ENCODE measurements at regions not wholly inside any gene's neighbourhood (a gene's known extent, or its start where the extent isn't known, plus 50 kb on each side); places are given as distances from the start of the nearest gene placed in this dataset.

GRCh38 chr10:60564475-60564874 is 174.8 kb upstream of the ANK3 start:
- H3K4me3 Mint-ChIP-seq (ENCODE audit: unreplicated experiment): no peak overlapping the region
- no peaks in the 10 kb centered on the region for H3K4me1 Mint-ChIP-seq (ENCODE audit: low read depth, unreplicated experiment)
- peaks cover 13% of the 10 kb centered on the region for H3K36me3 Mint-ChIP-seq (ENCODE audit: unreplicated experiment)
- no peak for TF ChIP-seq CTCF (IDR thresholded peaks at IDR 0.05; ENCODE audit: partially characterized antibody, unreplicated experiment)
- peaks cover 6% of the 10 kb centered on the region for H3K9me3 Mint-ChIP-seq (ENCODE audit: unreplicated experiment)
- no peak overlapping the region for H3K27ac Mint-ChIP-seq (ENCODE audit: unreplicated experiment)
- H3K27me3 Mint-ChIP-seq (ENCODE audit: unreplicated experiment): no peaks in the 10 kb centered on the region
- no peak for DNase-seq

- H3K4me1 Mint-ChIP-seq (ENCODE audit: low read depth, unreplicated experiment): no peaks in the 10 kb centered on the region
- H3K27me3 Mint-ChIP-seq (ENCODE audit: unreplicated experiment): no peaks in the 10 kb centered on the region
- H3K4me3 Mint-ChIP-seq (ENCODE audit: unreplicated experiment): no peak overlapping the region
- DNase-seq: no peak
- no peaks in the 10 kb centered on the region for H3K36me3 Mint-ChIP-seq (ENCODE audit: unreplicated experiment)
- H3K9me3 Mint-ChIP-seq (ENCODE audit: unreplicated experiment): no peaks in the 10 kb centered on the region
- no peak overlapping the region for H3K27ac Mint-ChIP-seq (ENCODE audit: unreplicated experiment)
- TF ChIP-seq CTCF (IDR thresholded peaks at IDR 0.05; ENCODE audit: partially characterized antibody, unreplicated experiment): no peak
Measured at GRCh38 chr10:60560451-60560850, 170.8 kb upstream of the ANK3 start.

DNA sequence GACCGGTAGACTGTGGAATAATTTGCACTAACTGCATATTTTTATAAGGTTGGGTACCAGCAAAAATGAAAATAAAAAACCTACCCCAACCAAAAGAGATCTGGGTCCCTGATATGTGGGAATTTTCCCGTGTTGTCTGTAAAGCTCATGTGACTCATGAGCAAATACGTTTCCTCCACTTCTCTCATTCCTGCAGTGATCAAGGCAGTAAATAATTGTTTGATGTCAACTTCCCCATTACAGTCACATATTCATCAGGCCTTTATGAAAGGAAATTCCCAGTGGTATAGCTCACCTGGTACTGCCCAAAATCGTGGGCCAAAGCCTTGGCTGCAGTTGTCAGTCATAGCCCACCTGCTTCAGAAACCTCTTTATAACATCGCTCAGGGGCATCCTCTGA is 166.0 kb upstream of the ANK3 start:
- no peaks in the 10 kb centered on the region for H3K27me3 Mint-ChIP-seq (ENCODE audit: unreplicated experiment)
- no peak overlapping the region for H3K4me3 Mint-ChIP-seq (ENCODE audit: unreplicated experiment)
- no peak overlapping the region for H3K27ac Mint-ChIP-seq (ENCODE audit: unreplicated experiment)
- DNase-seq: no peak
- no peak for TF ChIP-seq CTCF (IDR thresholded peaks at IDR 0.05; ENCODE audit: partially characterized antibody, unreplicated experiment)
- H3K9me3 Mint-ChIP-seq (ENCODE audit: unreplicated experiment): no peaks in the 10 kb centered on the region
- H3K36me3 Mint-ChIP-seq (ENCODE audit: unreplicated experiment): no peaks in the 10 kb centered on the region
- no peaks in the 10 kb centered on the region for H3K4me1 Mint-ChIP-seq (ENCODE audit: low read depth, unreplicated experiment)

- no peak for DNase-seq
- Mint-ChIP-seq H3K27ac (ENCODE audit: unreplicated experiment) (no peak overlapping the region), H3K9me3 (ENCODE audit: unreplicated experiment) (no peaks in the 10 kb centered on the region), H3K36me3 (ENCODE audit: unreplicated experiment) (no peaks in the 10 kb centered on the region), H3K27me3 (ENCODE audit: unreplicated experiment) (no peaks in the 10 kb centered on the region), H3K4me3 (ENCODE audit: unreplicated experiment) (no peak overlapping the region), H3K4me1 (ENCODE audit: low read depth, unreplicated experiment) (no peaks in the 10 kb centered on the region)
- TF ChIP-seq CTCF (IDR thresholded peaks at IDR 0.05; ENCODE audit: partially characterized antibody, unreplicated experiment): no peak
Measured at GRCh38 chr10:60549686-60550085, 160.0 kb upstream of the ANK3 start.

- Mint-ChIP-seq H3K36me3 (ENCODE audit: unreplicated experiment) (no peaks in the 10 kb centered on the region), H3K4me1 (ENCODE audit: low read depth, unreplicated experiment) (no peaks in the 10 kb centered on the region), H3K27ac (ENCODE audit: unreplicated experiment) (no peak overlapping the region), H3K27me3 (ENCODE audit: unreplicated experiment) (no peaks in the 10 kb centered on the region), H3K9me3 (ENCODE audit: unreplicated experiment) (no peaks in the 10 kb centered on the region), H3K4me3 (ENCODE audit: unreplicated experiment) (no peak overlapping the region)
- DNase-seq: no peak
- TF ChIP-seq CTCF (IDR thresholded peaks at IDR 0.05; ENCODE audit: partially characterized antibody, unreplicated experiment): no peak
Measured at GRCh38 chr10:60542657-60543056, 153.0 kb upstream of the ANK3 start.
